ENCODE measurements at regions not wholly inside any gene's neighbourhood (a gene's known extent, or its start where the extent isn't known, plus 50 kb on each side); places are given as distances from the start of the nearest gene placed in this dataset.
"Not testable (repeated sequence)": the region's sequence is repeated elsewhere in the genome, so short reads cannot be mapped to it uniquely, and the experiment has no call there.

DNA sequence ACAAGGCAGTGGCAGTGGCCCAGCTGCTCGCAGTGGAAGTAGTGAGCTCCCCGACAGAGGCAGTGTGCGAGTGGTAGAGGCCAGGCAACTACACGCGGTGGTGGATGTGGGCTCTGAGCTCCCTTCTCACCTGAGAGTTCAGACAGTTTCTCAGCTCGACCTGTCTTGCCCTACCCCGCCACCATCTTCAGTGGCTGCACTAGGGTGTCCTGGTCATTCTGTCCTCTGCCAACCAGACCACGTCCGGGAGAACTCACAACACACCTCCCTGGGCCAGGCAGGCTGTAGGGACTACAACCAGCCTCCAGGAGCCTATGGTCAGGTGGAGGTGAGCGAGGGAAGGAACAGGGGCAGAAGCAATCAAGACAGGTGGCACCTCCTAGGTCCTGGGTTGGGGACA is 106.3 kb upstream of the SMAD3 start:
- no peak for TF ChIP-seq POLR2A (IDR thresholded peaks at IDR 0.05; ENCODE audit: low read depth, low read length)
- no peak for DNase-seq (ENCODE audit: insufficient read length, low spot score)
- FAIRE-seq: no peak

DNA sequence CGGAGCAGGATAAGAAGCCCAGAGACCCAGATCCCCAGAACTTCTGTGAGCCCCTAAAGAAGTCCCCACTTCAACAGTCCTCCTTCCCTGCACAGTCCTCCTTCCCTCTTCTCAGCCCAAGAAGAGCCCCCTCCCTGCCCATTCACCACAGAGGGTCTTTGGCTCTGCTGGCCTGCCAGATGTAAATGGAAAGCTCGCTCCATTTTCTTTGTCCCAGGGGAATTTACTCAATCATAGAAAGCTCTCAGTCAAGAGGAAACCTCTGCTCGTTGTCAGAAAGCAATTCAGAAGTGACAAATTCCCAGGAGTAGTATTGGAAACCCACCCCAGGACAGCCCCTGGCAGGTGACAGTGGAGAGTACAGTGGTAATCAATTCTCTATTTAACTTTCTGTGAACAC is 105.5 kb upstream of the SMAD3 start:
- FAIRE-seq: no peak
- no peak for DNase-seq (ENCODE audit: insufficient read length, low spot score)
- TF ChIP-seq POLR2A (IDR thresholded peaks at IDR 0.05; ENCODE audit: low read depth, low read length): no peak

DNA sequence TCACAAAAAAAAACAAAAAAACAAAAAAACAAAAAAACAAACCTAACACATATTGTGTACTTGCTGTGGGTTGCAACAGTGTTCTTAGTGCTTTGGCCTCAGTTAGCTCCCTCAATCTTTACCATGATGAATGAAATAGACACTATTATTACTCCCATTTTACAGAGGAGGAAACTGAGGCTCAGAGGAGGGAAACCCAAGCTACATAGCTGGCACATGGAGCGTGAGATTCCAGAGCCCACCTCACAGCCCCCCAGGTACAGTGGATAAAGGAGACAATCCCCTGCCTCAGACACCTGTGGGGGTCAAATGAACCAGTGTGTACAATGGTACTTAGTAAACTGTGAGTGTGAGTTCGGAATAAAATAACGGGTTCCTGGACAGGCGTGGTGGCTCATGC is 104.9 kb upstream of the SMAD3 start:
- FAIRE-seq: no peak
- no peak for TF ChIP-seq POLR2A (IDR thresholded peaks at IDR 0.05; ENCODE audit: low read depth, low read length)
- no peak for DNase-seq (ENCODE audit: insufficient read length, low spot score)

DNA sequence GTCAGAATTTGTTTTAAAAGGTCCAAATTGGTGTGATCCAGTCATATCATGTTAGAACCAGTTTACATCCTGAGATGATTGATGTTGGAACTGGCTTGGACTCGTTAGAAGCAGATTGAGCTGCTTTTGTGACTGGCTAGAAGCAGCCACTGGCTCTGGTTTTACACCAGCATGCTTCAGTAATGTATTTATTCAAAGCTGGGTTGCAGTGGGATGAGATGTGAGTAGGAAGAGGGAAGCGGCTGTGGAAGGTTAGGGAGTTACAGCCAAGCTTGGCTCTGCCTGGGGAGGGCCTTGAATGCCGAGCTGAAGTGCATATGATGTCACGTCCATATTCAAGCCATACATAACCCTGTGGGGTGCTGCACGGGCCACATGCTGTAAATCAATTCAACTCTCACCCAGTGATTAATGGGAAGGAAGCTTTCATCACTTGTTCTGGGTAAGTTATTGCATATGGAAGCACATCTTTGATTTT is 104.0 kb upstream of the SMAD3 start:
- DNase-seq (ENCODE audit: insufficient read length, low spot score): no peak
- no peak for FAIRE-seq
- no peak for TF ChIP-seq POLR2A (IDR thresholded peaks at IDR 0.05; ENCODE audit: low read depth, low read length)

DNA sequence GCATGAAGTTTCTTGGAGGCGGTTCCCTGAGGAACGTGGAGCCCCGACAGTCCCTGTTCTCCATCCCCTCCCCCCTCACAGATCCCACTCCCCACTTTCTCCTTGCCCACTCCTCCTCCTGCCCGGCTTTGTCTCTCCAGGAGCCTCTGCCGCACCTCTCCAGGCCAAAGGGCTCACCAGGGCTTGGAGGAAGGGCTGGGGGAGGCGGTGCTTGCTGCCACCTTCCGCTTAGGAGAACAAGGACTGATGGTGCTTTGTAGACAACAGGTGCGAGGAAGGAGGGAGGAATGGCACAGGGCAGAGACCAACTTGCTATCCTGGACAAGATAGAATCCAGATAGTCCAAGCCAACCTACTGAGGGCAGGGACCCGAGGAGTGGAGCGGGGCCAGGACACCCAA is 103.5 kb upstream of the SMAD3 start:
- no peak for TF ChIP-seq POLR2A (IDR thresholded peaks at IDR 0.05; ENCODE audit: low read depth, low read length)
- FAIRE-seq (no peak), DNase-seq (ENCODE audit: insufficient read length, low spot score) (no peak)

DNA sequence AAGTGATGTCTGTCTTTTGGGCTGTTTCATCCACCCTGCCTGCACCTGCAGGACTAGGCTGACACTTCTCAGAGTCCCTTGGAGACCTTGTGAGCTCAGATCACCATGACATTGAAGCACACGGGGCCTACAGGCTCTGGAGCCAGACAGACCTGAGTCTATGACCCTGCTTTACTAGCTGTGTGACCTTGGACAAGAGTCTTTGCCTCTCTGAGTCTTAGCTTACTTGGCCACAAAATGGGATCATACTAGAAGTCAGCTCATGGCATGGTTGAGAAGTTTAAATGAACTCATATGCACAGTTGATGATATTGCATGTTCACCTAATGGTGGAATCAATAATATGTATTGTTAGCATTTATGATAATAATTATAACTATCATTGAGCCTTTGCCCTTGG is 102.9 kb upstream of the SMAD3 start:
- DNase-seq (ENCODE audit: insufficient read length, low spot score) (no peak), FAIRE-seq (no peak)
- TF ChIP-seq POLR2A (IDR thresholded peaks at IDR 0.05; ENCODE audit: low read depth, low read length): no peak

DNA sequence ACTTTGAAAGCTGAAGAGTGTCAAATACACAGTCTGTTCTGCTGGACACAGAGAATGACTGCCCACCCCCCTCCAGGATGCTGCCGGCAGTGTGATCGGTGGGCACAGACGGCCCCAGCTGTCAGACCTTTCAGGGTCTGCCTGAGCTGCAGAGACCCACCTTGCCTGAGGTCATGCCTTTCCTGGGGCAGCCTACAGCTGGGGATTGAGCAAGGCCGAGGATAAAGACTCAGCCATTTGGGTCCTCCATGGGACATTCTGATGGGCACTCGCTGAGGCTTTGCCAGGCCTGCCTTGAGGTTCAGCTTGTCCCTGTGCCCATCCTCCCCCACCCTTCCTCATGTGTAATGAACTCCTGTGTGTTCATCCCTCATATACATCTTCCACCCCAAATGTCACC is 102.3 kb upstream of the SMAD3 start:
- TF ChIP-seq POLR2A (IDR thresholded peaks at IDR 0.05; ENCODE audit: low read depth, low read length): no peak
- FAIRE-seq (no peak), DNase-seq (ENCODE audit: insufficient read length, low spot score) (no peak)

DNA sequence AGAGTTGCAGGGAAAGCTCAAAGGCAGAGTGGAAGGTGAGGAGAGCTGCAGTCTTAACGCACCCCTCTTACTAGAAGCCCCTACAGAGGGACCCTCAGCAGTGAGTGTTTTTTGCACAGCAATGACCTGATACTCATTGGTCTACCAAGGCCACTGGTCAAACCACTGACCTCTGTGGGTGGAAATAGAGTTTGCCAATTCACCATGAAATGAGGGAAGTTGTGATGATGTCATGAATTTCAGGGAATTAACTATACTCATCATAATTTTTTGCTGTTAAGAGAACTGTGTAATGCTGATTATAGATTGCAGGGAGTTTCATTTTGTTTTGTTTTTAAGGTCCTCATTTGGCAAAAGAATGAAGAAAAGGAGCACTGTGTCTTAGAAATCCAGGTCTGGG is 101.7 kb upstream of the SMAD3 start:
- DNase-seq (ENCODE audit: insufficient read length, low spot score) (no peak), FAIRE-seq (no peak)
- no peak for TF ChIP-seq POLR2A (IDR thresholded peaks at IDR 0.05; ENCODE audit: low read depth, low read length)

DNA sequence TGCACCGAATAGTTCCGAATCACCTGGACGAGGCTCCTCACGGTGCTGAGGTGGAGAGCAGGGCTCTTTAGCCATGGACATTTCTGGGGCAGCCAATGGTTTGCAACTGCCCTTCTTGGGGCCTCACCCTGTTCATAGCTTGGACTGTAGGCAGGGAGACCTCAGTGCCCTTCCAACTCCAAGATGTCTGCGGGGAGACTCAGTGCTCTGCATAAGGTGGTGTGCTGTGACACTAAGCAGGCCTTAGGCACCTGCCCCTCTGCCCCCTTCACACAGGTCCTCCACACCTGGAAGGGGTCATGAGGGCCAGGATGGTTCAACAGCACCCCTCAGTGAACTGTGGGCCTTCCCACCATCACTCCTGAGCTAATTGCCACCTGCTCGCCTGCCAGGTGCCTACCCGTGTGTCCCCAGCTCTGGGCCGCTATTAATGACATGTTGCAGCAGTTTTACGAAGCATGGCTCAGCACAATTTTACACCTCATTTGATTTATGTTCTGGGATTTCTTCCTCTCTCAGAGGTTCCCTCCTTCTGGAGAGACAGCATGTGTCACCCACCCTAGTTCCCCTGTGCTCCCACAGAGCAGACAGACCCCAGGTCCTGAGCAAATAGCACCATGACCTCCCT is 101.2 kb upstream of the SMAD3 start:
- DNase-seq (ENCODE audit: insufficient read length, low spot score): no peak
- no peak for TF ChIP-seq POLR2A (IDR thresholded peaks at IDR 0.05; ENCODE audit: low read depth, low read length)
- no peak for FAIRE-seq

DNA sequence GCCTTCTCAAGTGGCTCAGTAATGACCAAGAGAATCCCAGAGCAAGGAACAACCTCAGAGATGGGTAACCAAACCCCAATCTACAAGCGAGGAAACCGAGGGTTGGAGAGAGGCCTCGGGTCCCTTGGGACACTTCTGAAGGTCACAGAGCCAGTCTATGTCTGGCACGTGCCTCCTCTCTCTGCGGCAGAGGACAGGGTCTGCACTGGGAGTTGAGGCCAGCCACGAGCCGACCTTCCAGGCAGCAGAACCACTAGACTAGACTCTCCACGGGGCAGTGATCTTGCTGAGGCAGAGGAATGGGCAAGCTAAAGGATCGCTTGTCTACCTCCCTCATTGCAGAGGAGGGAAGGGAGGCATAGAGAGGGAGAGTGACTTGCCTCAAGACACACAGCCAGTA is 100.6 kb upstream of the SMAD3 start:
- no peak for TF ChIP-seq POLR2A (IDR thresholded peaks at IDR 0.05; ENCODE audit: low read depth, low read length)
- FAIRE-seq (no peak), DNase-seq (ENCODE audit: insufficient read length, low spot score) (no peak)

DNA sequence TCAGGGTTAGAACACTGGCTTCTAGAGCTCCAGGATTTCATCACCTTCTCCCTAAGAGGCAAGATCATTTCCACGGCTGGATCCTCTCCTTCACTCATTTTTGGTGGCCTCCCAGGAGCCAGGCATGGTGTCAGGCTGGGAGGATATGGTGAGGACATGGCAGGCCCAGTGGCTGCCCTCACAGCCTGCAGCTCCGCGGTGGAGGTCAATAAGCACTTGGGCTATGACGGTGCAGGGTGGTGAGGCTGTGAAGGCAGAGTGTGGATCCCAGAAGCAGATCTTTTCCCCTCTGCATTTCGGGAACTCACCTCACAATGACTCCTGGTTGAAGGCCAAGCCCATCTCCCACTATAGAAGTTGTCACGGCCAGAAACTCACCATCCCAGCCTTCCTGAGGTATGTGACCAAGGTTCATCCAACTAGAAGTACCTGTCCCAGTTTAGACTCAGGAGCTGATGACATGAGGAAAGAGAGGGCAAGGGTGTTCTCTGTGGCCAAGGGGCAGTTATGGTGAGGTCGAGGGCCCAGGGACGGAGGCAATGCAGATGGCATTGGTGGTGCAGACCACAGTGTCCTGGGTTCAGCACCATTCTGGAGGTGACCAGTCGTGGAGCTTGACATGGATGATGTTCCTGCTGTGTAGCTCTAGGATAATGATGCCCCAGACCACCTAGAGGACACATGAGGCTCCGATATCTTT is 100.1 kb upstream of the SMAD3 start:
- no peak for TF ChIP-seq POLR2A (IDR thresholded peaks at IDR 0.05; ENCODE audit: low read depth, low read length)
- DNase-seq (ENCODE audit: insufficient read length, low spot score) (no peak), FAIRE-seq (no peak)

DNA sequence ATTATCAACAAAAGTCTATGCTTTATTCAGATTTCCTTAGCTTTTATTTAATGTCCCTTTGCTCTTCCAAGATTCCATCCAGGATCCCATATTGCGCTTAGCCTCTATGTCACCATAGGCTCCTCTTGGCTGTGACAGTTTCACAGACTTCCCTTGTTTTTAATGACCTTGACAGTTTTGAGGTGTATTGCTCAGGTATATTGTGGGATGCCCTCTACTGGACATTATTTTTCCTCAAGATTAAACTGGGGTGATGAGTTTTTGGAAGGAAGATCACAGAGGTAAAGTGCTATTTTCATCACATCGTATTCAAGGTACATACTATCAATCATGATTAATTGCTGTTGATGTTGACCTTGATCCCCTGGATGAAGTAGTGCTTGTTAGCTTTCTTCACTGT is 99.1 kb upstream of the SMAD3 start:
- FAIRE-seq: no peak
- no peak for DNase-seq (ENCODE audit: insufficient read length, low spot score)

DNA sequence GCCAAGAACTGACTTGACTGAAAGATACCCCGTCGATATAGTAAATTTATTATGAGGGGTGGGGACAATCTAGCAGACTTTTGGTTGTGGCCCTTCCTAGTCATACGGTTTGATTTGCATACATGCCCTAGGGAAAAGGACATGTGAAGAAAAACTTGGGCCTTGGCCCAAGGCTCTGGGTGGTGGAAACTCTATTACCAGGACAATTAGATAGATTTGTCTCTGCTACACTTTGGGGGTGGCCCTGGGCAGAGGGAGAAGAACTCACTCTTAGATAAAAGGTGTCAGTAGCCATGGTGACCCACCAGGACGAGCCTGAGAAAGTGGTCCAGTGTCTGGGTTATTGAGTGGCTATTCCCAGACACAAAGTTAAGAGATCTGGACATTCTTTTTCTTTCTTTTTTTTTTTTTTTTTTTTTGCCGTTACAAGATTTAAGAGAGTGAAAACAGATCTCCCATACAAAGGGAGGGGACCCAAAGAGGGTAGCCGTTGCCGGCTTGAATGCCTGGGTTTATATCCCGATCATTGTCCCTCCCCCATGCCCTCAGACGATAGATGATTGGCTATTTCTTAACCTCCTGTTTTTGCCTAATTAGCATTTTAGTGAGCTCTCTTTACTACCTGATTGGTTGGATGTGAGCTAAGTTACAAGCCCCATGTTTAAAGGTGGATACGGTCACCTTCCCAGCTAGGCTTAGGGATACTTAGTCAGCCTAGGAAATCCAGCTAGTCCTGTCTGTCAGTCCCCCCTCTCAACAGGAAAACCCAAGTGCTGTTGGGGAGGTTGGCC is 96.4 kb upstream of the SMAD3 start:
- DNase-seq (ENCODE audit: insufficient read length, low spot score) (no peak), FAIRE-seq (no peak)
- TF ChIP-seq POLR2A (IDR thresholded peaks at IDR 0.05; ENCODE audit: low read depth, low read length): no peak

More for the DNA sequence above, 99.1 kb upstream of the SMAD3 start:
- no peak for TF ChIP-seq POLR2A (IDR thresholded peaks at IDR 0.05; ENCODE audit: low read depth, low read length)

DNA sequence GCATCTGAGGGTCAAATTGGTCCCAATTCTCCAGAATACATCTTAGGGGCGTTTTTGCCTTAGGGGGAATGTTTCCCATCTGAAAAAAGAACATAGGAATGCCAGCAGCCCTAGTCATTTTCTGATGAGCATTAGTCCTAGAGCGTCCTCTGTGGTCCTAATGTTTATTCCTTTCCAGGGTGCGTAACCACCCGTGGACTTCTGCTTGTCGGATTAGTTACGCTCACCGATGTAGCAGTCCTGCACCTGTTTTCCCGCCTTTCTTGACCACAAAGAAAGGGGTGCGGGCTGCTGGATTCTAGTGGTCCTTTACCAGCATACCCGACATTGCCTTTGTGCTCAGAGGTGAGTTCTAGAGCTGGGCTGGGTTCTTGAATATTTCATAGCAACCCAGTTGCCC is 91.3 kb upstream of the SMAD3 start:
- FAIRE-seq; DNase-seq (ENCODE audit: insufficient read length, low spot score): not testable (repeated sequence)

DNA sequence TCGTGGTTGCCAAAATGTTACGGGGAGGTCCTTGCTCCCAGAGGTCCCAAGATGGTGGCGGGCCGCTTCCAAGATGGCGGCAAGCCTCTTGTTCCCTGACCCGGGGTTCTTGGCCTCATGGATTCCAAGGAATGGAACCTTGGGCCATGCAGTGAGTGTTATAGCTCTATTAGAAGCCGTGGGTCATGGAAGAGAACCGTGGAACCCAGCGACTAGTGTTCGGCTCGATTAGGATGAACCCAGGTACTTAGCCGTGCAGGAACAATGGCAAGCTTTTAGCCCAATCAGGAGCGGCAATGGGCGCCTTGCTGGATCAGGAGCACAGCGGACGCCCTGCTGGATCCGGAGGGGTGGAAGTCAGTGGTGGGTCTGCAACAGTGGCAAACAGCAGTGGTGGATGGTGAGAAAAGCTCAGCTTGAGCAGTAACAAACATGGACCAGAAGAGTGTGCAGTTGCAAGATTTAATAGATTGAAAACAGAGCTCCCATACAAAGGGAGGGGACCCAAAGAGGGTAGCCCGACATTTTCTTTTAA is 89.2 kb upstream of the SMAD3 start:
- not testable (repeated sequence) for DNase-seq (ENCODE audit: insufficient read length, low spot score); FAIRE-seq

DNA sequence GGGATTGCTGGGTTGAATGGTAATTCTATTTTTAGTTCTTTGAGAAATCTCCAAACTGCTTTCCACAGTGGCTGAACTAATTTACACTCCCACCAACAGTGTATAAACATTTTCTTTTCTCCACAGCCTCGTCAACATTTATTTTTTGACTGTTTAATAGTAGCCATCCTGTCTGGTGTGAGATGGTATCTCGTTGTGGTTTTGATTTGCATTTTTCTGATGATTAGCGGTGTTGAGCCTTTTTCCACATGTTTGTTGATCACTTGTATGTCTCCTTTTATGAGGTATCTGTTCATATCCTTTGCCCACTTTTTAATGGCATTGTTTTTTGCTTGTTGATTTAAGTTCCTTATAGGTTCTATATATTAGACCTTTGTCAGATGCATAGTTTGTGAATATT is 85.1 kb upstream of the SMAD3 start:
- not testable (repeated sequence) for DNase-seq (ENCODE audit: insufficient read length, low spot score); FAIRE-seq
